Suprapubic skin (tissue), 4 donors: ENCODE measurements at regions not wholly inside any gene's neighbourhood (a gene's known extent, or its start where the extent isn't known, plus 50 kb on each side); places are given as distances from the start of the nearest gene placed in this dataset.

Experiments
- CTCF ChIP-seq, 2 donors: fragments of 200-600 bp in 1 of 2; fragments of 450-650 bp in 1 of 2; sonication (generic) in 1 of 2; IDR thresholded peaks; one replicate each; pipeline ENCODE4 v1.5.1; 2016 to 2019; ENCODE audit warnings: antibody characterized with exemption in 2 of 2, mild to moderate bottlenecking in 1 of 2, moderate library complexity in 1 of 2
- POLR2A ChIP-seq, 2 donors: fragments of 450-650 bp; IDR thresholded peaks; one replicate each; pipeline ENCODE4 v1.6.1; 2017; ENCODE audit warnings: antibody characterized with exemption in 2 of 2, mild to moderate bottlenecking in 2 of 2, moderate library complexity in 2 of 2
- POLR2AphosphoS5 ChIP-seq, 3 donors: sonication (generic); formaldehyde crosslinking; IDR thresholded peaks; one replicate each; pipeline ENCODE4 v1.6.1; 2017; ENCODE audit warnings: antibody characterized with exemption in 3 of 3

- TF ChIP-seq POLR2AphosphoS5 (IDR thresholded peaks at IDR 0.05) (no peak), CTCF (IDR thresholded peaks at IDR 0.05) (no peak), POLR2A (IDR thresholded peaks at IDR 0.05) (no peak)
Measured at GRCh38 chr3:88535563-88535962, 385.8 kb downstream of the C3orf38 start.
